ENCODE measurements at regions not wholly inside any gene's neighbourhood (a gene's known extent, or its start where the extent isn't known, plus 50 kb on each side); places are given as distances from the start of the nearest gene placed in this dataset.

GRCh38 chr11:112801025-112801816 lies 160.0 kb upstream of the NCAM1 start:
- no peaks in the 10 kb centered on the region for H3K27me3 ChIP-seq (ENCODE audit: insufficient read depth, low read depth, severe bottlenecking)
- no peak for TF ChIP-seq CTCF (IDR thresholded peaks at IDR 0.05; ENCODE audit: low read depth, low read length)
- H3K27ac ChIP-seq = no peak overlapping the region
- no peaks in the 10 kb centered on the region for H3K36me3 ChIP-seq
- no peak overlapping the region for H3K4me3 ChIP-seq (ENCODE audit: low read depth, low read length)
- peaks cover 3% of the 10 kb centered on the region for H3K9me3 ChIP-seq (ENCODE audit: severe bottlenecking)
- no peak for DNase-seq

- Histone ChIP-seq H3K27ac (no peak overlapping the region), H3K36me3 (no peaks in the 10 kb centered on the region), H3K27me3 (ENCODE audit: insufficient read depth, low read depth, severe bottlenecking) (no peaks in the 10 kb centered on the region), H3K9me3 (ENCODE audit: severe bottlenecking) (peaks cover 3% of the 10 kb centered on the region), H3K4me3 (ENCODE audit: low read depth, low read length) (no peak overlapping the region)
- TF ChIP-seq CTCF (IDR thresholded peaks at IDR 0.05; ENCODE audit: low read depth, low read length) = no peak
- no peak for DNase-seq
These were observed 159.5 kb upstream of the NCAM1 start for GRCh38 chr11:112801817-112802088.

- DNase-seq = no peak
- TF ChIP-seq CTCF (IDR thresholded peaks at IDR 0.05; ENCODE audit: low read depth, low read length) = no peak
- no peak overlapping the region for H3K27ac ChIP-seq
- H3K36me3 ChIP-seq = no peaks in the 10 kb centered on the region
- no peaks in the 10 kb centered on the region for H3K27me3 ChIP-seq (ENCODE audit: insufficient read depth, low read depth, severe bottlenecking)
- peaks cover 3% of the 10 kb centered on the region for H3K9me3 ChIP-seq (ENCODE audit: severe bottlenecking)
- H3K4me3 ChIP-seq (ENCODE audit: low read depth, low read length) = no peak overlapping the region
These were observed 155.6 kb upstream of the NCAM1 start for GRCh38 chr11:112805658-112806057.

- TF ChIP-seq CTCF (IDR thresholded peaks at IDR 0.05; ENCODE audit: low read depth, low read length) = no peak
These were observed 155.0 kb upstream of the NCAM1 start for GRCh38 chr11:112806256-112806655.

GRCh38 chr11:112806876-112807275 lies 154.3 kb upstream of the NCAM1 start:
- DNase-seq = peak; percentile 77
- no peak for TF ChIP-seq CTCF (IDR thresholded peaks at IDR 0.05; ENCODE audit: low read depth, low read length)
- H3K27me3 ChIP-seq (ENCODE audit: insufficient read depth, low read depth, severe bottlenecking) = no peaks in the 10 kb centered on the region

More at GRCh38 chr11:112806256-112806655, 155.0 kb upstream of the NCAM1 start:
- no peaks in the 10 kb centered on the region for H3K36me3 ChIP-seq
- DNase-seq = no peak
- H3K27ac ChIP-seq = peak overlapping the region; percentile 70
- peaks cover 3% of the 10 kb centered on the region for H3K9me3 ChIP-seq (ENCODE audit: severe bottlenecking)
- no peak overlapping the region for H3K4me3 ChIP-seq (ENCODE audit: low read depth, low read length)
- H3K27me3 ChIP-seq (ENCODE audit: insufficient read depth, low read depth, severe bottlenecking) = no peaks in the 10 kb centered on the region

GRCh38 chr11:112809429-112809828 lies 151.8 kb upstream of the NCAM1 start:
- H3K27me3 ChIP-seq (ENCODE audit: insufficient read depth, low read depth, severe bottlenecking) = no peaks in the 10 kb centered on the region
- no peak overlapping the region for H3K4me3 ChIP-seq (ENCODE audit: low read depth, low read length)
- H3K27ac ChIP-seq = no peak overlapping the region
- H3K36me3 ChIP-seq = no peaks in the 10 kb centered on the region
- H3K9me3 ChIP-seq (ENCODE audit: severe bottlenecking) = no peaks in the 10 kb centered on the region
- no peak for TF ChIP-seq CTCF (IDR thresholded peaks at IDR 0.05; ENCODE audit: low read depth, low read length)
- DNase-seq = no peak

More at GRCh38 chr11:112806876-112807275, 154.3 kb upstream of the NCAM1 start:
- peak overlapping the region; percentile 18 for H3K4me3 ChIP-seq (ENCODE audit: low read depth, low read length)
- no peaks in the 10 kb centered on the region for H3K36me3 ChIP-seq
- H3K9me3 ChIP-seq (ENCODE audit: severe bottlenecking) = peaks cover 3% of the 10 kb centered on the region
- H3K27ac ChIP-seq = peak overlapping the region; percentile 70
